UCSD-AML1 (cell line): ENCODE measurements at regions not wholly inside any gene's neighbourhood (a gene's known extent, or its start where the extent isn't known, plus 50 kb on each side); places are given as distances from the start of the nearest gene placed in this dataset.
"Not testable (repeated sequence)": the region's sequence is repeated elsewhere in the genome, so short reads cannot be mapped to it uniquely, and the experiment has no call there.

Source experiments
- DNase-seq: peaks from one replicate; lab custom pipeline; 2025; ENCODE audit not compliant: unreplicated experiment; lab: John Stamatoyannopoulos, UW

GRCh38 chr11:11722246-11722645, 100.4 kb upstream of the GALNT18 start:
- DNase-seq, result no peak

GRCh38 chr11:11718511-11718910, 96.7 kb upstream of the GALNT18 start:
- no peak for DNase-seq

GRCh38 chr11:11717064-11717725, 95.4 kb upstream of the GALNT18 start:
- DNase-seq, result no peak

- DNase-seq, result not testable (repeated sequence)
These were observed 93.3 kb upstream of the GALNT18 start for GRCh38 chr11:11715075-11715474.

GRCh38 chr11:11710556-11710955, 88.8 kb upstream of the GALNT18 start:
- DNase-seq, result no peak

GRCh38 chr11:11709447-11710239, 87.8 kb upstream of the GALNT18 start:
- no peak for DNase-seq

- DNase-seq, result no peak
These were observed 86.5 kb upstream of the GALNT18 start for GRCh38 chr11:11708256-11708655.

- no peak for DNase-seq
These were observed 84.2 kb upstream of the GALNT18 start for GRCh38 chr11:11706028-11706427.

- no peak for DNase-seq
These were observed 82.1 kb upstream of the GALNT18 start for GRCh38 chr11:11703885-11704284.

- DNase-seq, result no peak
These were observed 79.3 kb upstream of the GALNT18 start for GRCh38 chr11:11701070-11701469.

GRCh38 chr11:11697796-11698195, 76.0 kb upstream of the GALNT18 start:
- no peak for DNase-seq

- DNase-seq, result no peak
These were observed 69.7 kb upstream of the GALNT18 start for GRCh38 chr11:11691296-11692151.

GRCh38 chr11:11681536-11681935, 59.7 kb upstream of the GALNT18 start:
- no peak for DNase-seq

GRCh38 chr11:11677672-11678356, 56.0 kb upstream of the GALNT18 start:
- DNase-seq, result no peak

- DNase-seq, result no peak
These were observed 53.9 kb upstream of the GALNT18 start for GRCh38 chr11:11675671-11676181.

- DNase-seq, result no peak
These were observed 51.0 kb upstream of the GALNT18 start for GRCh38 chr11:11672789-11673188.

- DNase-seq, result no peak
These were observed 50.3 kb upstream of the GALNT18 start for GRCh38 chr11:11672101-11672500.
